GM23338 (cell line): ENCODE measurements at regions not wholly inside any gene's neighbourhood (a gene's known extent, or its start where the extent isn't known, plus 50 kb on each side); places are given as distances from the start of the nearest gene placed in this dataset.

Experiments
- ATAC-seq: fragments of 200-7000 bp; cut with Tn5 transposase; 3 replicates; pipeline ENCODE4 v1.9.1; 2020
- DNase-seq: peaks from one replicate; pipeline ENCODE4 v3.0.0-alpha.2; 2015; ENCODE audit warnings: low spot score
- H2AFZ ChIP-seq: fragments of 200-600 bp; sonication (generic); 2 replicates; pipeline ENCODE4 v1.8.0; 2016; ENCODE audit warnings: antibody characterized with exemption, mild to moderate bottlenecking, moderate library complexity
- H3F3A ChIP-seq: fragments of 200-600 bp; sonication (generic); replicated peaks from 2 replicates; pipeline ENCODE4 v1.8.0; 2017; ENCODE audit warnings: antibody characterized with exemption, mixed run types, low read depth
- H3K27ac ChIP-seq: fragments of 200-600 bp; sonication (generic); 2 replicates; pipeline ENCODE4 v1.6.1; 2016; ENCODE audit warnings: low read depth
- H3K27me3 ChIP-seq: fragments of 200-600 bp; sonication (generic); 2 replicates; pipeline ENCODE4 v1.8.0; 2016; ENCODE audit warnings: mild to moderate bottlenecking, mixed run types, moderate library complexity; ENCODE audit not compliant: insufficient read depth
- H3K36me3 ChIP-seq: fragments of 200-600 bp; sonication (generic); 2 replicates; pipeline ENCODE4 v1.8.0; 2016; ENCODE audit warnings: mild to moderate bottlenecking; ENCODE audit not compliant: insufficient read depth
- H3K4me1 ChIP-seq: fragments of 200-600 bp; sonication (generic); 2 replicates; pipeline ENCODE4 v1.8.0; 2016; ENCODE audit warnings: mild to moderate bottlenecking, moderate library complexity; ENCODE audit not compliant: insufficient read depth
- H3K4me2 ChIP-seq: fragments of 200-600 bp; sonication (generic); 2 replicates; pipeline ENCODE4 v1.7.1; 2017; ENCODE audit warnings: mixed run types
- H3K4me3 ChIP-seq: fragments of 200-600 bp; sonication (generic); 2 replicates; pipeline ENCODE4 v1.6.1; 2016; ENCODE audit warnings: mixed run types
- H3K79me2 ChIP-seq: fragments of 200-600 bp; sonication (generic); replicated peaks from 2 replicates; pipeline ENCODE4 v1.8.0; 2017; ENCODE audit warnings: mild to moderate bottlenecking; ENCODE audit not compliant: insufficient read depth
- H3K9me2 ChIP-seq: fragments of 200-600 bp; sonication (generic); 2 replicates; pipeline ENCODE4 v1.8.0; 2017; ENCODE audit not compliant: insufficient read depth
- H4K20me1 ChIP-seq: fragments of 200-600 bp; sonication (generic); replicated peaks from 2 replicates; pipeline ENCODE4 v1.8.0; 2017; ENCODE audit warnings: mild to moderate bottlenecking; ENCODE audit not compliant: insufficient read depth
- H3K27ac Mint-ChIP-seq: 2 replicates; pipeline ENCODE4 v1.8.0; 2020; ENCODE audit warnings: inconsistent platforms, mild to moderate bottlenecking, moderate library complexity, mixed read lengths
- H3K27me3 Mint-ChIP-seq: 3 replicates; pipeline ENCODE4 v1.8.0; 2022; ENCODE audit warnings: low read depth, mild to moderate bottlenecking, moderate library complexity, mixed read lengths, inconsistent platforms; ENCODE audit not compliant: insufficient read depth, poor library complexity
- H3K36me3 Mint-ChIP-seq: 3 replicates; pipeline ENCODE4 v1.8.0; 2021; ENCODE audit warnings: low read depth, mild to moderate bottlenecking, inconsistent platforms, moderate library complexity, mixed read lengths
- H3K4me1 Mint-ChIP-seq: 3 replicates; pipeline ENCODE4 v1.8.0; 2020; ENCODE audit warnings: mild to moderate bottlenecking, inconsistent platforms, mixed read lengths
- H3K4me3 Mint-ChIP-seq: 3 replicates; pipeline ENCODE4 v1.8.0; 2021; ENCODE audit warnings: moderate library complexity, mild to moderate bottlenecking, inconsistent platforms, mixed read lengths
- H3K9me3 Mint-ChIP-seq: 3 replicates; pipeline ENCODE4 v1.8.0; 2020; ENCODE audit warnings: moderate library complexity, mild to moderate bottlenecking, inconsistent platforms, mixed read lengths
- CREB1 ChIP-seq: fragments of 250-450 bp; sonication (Bioruptor Pico); IDR thresholded peaks from 2 replicates; pipeline ENCODE4 v1.5.0; 2020; ENCODE audit warnings: low read depth, mild to moderate bottlenecking, moderate library complexity
- EZH2 ChIP-seq: fragments of 200-600 bp; sonication (generic); IDR thresholded peaks from one replicate; pipeline ENCODE4 v1.8.0; 2017; ENCODE audit warnings: antibody characterized with exemption, mild to moderate bottlenecking, low read depth; ENCODE audit not compliant: unreplicated experiment
- EZH2phosphoT487 ChIP-seq: fragments of 200-600 bp; sonication (generic); IDR thresholded peaks from one replicate; pipeline ENCODE4 v1.8.1; 2018; ENCODE audit warnings: antibody characterized with exemption; ENCODE audit not compliant: unreplicated experiment
- JUNB ChIP-seq: IDR thresholded peaks from one replicate; pipeline ENCODE4 v1.6.1; 2016; ENCODE audit warnings: antibody characterized with exemption; ENCODE audit not compliant: unreplicated experiment
- NANOG ChIP-seq: IDR thresholded peaks from 2 replicates; pipeline ENCODE4 v1.6.1; 2016; ENCODE audit warnings: antibody characterized with exemption, borderline replicate concordance
- POLR2AphosphoS5 ChIP-seq: IDR thresholded peaks from 2 replicates; pipeline ENCODE4 v1.6.1; 2016; ENCODE audit warnings: antibody characterized with exemption, low read depth
- STAT1 ChIP-seq: IDR thresholded peaks from one replicate; pipeline ENCODE4 v1.6.1; 2016; ENCODE audit warnings: antibody characterized with exemption; ENCODE audit not compliant: unreplicated experiment
- ZNF114 ChIP-seq: fragments of 250-450 bp; sonication (Bioruptor Pico); IDR thresholded peaks from 2 replicates; pipeline ENCODE4 v1.5.0; 2020; ENCODE audit warnings: mild to moderate bottlenecking, moderate library complexity
- ZNF331 ChIP-seq: fragments of 250-450 bp; sonication (Bioruptor Pico); IDR thresholded peaks from 2 replicates; pipeline ENCODE4 v1.5.0; 2020; ENCODE audit warnings: low read depth, mild to moderate bottlenecking, moderate library complexity
- TF ChIP-seq, protein P1 (sequence below): fragments of 250-450 bp; sonication (Bioruptor Pico); IDR thresholded peaks from 2 replicates; pipeline ENCODE4 v1.5.0; 2020; ENCODE audit warnings: mild to moderate bottlenecking, moderate library complexity
- TF ChIP-seq, protein P2 (sequence below): IDR thresholded peaks from one replicate; pipeline ENCODE4 v1.6.1; 2018; ENCODE audit warnings: antibody characterized with exemption; ENCODE audit not compliant: unreplicated experiment
- TF ChIP-seq, protein P3 (sequence below), 2 experiments: fragments of 200-600 bp in 1 of 2; sonication (generic) in 1 of 2; conservative IDR thresholded peaks; 2 replicates each; pipeline versions ENCODE4 v1.5.1 to v1.6.1; 2016 to 2017; ENCODE audit warnings: antibody characterized with exemption in 2 of 2, low read depth in 2 of 2, mild to moderate bottlenecking in 2 of 2, moderate library complexity in 1 of 2
- TF ChIP-seq, protein P4 (sequence below): IDR thresholded peaks from 2 replicates; pipeline ENCODE4 v1.6.1; 2016; ENCODE audit warnings: antibody characterized with exemption

DNA sequence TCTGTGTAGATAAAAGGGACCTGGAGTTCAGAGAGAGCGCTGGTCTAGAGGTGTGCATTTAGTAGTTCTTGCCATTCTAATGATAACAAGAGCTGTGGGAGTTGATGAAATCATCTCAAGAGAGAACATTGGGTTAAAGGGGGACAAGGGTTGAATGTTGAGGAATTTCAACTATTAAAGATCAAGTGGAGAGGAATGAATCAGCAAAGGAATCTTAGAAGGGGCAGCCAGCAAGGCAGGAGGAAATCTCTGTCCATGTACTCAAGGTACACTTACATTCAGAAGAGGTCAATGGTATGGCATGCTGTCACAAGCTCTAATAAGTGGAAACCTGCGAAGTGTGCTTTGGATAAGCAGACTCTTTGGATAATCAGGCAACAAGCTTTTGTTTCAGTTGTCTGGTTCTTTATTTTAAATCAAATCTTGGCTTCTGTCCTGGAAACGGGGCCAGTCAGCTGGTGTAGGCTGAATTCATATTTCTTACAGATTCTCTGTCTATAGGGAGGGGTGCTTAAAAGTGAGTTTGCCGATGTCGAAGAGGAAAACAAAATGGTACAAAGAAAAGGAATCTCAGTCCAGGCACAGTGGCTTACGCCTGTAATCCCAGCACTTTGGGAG, 320.5 kb upstream of the CD180 start:
- DNase-seq (no peak), ATAC-seq (no peak)
- H3K36me3 ChIP-seq: no peaks in the 10 kb centered on the region
- no peak overlapping the region for H3K4me2 ChIP-seq
- no peak overlapping the region for H2AFZ ChIP-seq
- H3K9me3 Mint-ChIP-seq: no peaks in the 10 kb centered on the region
- no peaks in the 10 kb centered on the region; the same call in 1 of the 2 replicates for H4K20me1 ChIP-seq
- H3K4me1 Mint-ChIP-seq: no peaks in the 10 kb centered on the region
- TF ChIP-seq ZNF114 (CRISPR knock-in tag) (no peak), ZNF331 (no peak), EZH2phosphoT487 (no peak), NANOG (no peak), JUNB (no peak), STAT1 (no peak), CREB1 (CRISPR knock-in tag) (no peak), POLR2AphosphoS5 (no peak), EZH2 (no peak)
- TF ChIP-seq, protein P1, sequence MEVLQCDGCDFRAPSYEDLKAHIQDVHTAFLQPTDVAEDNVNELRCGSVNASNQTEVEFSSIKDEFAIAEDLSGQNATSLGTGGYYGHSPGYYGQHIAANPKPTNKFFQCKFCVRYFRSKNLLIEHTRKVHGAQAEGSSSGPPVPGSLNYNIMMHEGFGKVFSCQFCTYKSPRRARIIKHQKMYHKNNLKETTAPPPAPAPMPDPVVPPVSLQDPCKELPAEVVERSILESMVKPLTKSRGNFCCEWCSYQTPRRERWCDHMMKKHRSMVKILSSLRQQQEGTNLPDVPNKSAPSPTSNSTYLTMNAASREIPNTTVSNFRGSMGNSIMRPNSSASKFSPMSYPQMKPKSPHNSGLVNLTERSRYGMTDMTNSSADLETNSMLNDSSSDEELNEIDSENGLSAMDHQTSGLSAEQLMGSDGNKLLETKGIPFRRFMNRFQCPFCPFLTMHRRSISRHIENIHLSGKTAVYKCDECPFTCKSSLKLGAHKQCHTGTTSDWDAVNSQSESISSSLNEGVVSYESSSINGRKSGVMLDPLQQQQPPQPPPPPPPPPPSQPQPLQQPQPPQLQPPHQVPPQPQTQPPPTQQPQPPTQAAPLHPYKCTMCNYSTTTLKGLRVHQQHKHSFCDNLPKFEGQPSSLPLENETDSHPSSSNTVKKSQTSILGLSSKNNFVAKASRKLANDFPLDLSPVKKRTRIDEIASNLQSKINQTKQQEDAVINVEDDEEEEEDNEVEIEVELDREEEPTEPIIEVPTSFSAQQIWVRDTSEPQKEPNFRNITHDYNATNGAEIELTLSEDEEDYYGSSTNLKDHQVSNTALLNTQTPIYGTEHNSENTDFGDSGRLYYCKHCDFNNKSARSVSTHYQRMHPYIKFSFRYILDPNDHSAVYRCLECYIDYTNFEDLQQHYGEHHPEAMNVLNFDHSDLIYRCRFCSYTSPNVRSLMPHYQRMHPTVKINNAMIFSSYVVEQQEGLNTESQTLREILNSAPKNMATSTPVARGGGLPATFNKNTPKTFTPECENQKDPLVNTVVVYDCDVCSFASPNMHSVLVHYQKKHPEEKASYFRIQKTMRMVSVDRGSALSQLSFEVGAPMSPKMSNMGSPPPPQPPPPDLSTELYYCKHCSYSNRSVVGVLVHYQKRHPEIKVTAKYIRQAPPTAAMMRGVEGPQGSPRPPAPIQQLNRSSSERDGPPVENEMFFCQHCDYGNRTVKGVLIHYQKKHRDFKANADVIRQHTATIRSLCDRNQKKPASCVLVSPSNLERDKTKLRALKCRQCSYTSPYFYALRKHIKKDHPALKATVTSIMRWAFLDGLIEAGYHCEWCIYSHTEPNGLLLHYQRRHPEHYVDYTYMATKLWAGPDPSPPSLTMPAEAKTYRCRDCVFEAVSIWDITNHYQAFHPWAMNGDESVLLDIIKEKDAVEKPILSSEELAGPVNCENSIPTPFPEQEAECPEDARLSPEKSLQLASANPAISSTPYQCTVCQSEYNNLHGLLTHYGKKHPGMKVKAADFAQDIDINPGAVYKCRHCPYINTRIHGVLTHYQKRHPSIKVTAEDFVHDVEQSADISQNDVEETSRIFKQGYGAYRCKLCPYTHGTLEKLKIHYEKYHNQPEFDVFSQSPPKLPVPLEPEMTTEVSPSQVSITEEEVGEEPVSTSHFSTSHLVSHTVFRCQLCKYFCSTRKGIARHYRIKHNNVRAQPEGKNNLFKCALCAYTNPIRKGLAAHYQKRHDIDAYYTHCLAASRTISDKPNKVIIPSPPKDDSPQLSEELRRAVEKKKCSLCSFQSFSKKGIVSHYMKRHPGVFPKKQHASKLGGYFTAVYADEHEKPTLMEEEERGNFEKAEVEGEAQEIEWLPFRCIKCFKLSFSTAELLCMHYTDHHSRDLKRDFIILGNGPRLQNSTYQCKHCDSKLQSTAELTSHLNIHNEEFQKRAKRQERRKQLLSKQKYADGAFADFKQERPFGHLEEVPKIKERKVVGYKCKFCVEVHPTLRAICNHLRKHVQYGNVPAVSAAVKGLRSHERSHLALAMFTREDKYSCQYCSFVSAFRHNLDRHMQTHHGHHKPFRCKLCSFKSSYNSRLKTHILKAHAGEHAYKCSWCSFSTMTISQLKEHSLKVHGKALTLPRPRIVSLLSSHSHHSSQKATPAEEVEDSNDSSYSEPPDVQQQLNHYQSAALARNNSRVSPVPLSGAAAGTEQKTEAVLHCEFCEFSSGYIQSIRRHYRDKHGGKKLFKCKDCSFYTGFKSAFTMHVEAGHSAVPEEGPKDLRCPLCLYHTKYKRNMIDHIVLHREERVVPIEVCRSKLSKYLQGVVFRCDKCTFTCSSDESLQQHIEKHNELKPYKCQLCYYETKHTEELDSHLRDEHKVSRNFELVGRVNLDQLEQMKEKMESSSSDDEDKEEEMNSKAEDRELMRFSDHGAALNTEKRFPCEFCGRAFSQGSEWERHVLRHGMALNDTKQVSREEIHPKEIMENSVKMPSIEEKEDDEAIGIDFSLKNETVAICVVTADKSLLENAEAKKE (CRISPR knock-in tag): no peak
- TF ChIP-seq, protein P2, sequence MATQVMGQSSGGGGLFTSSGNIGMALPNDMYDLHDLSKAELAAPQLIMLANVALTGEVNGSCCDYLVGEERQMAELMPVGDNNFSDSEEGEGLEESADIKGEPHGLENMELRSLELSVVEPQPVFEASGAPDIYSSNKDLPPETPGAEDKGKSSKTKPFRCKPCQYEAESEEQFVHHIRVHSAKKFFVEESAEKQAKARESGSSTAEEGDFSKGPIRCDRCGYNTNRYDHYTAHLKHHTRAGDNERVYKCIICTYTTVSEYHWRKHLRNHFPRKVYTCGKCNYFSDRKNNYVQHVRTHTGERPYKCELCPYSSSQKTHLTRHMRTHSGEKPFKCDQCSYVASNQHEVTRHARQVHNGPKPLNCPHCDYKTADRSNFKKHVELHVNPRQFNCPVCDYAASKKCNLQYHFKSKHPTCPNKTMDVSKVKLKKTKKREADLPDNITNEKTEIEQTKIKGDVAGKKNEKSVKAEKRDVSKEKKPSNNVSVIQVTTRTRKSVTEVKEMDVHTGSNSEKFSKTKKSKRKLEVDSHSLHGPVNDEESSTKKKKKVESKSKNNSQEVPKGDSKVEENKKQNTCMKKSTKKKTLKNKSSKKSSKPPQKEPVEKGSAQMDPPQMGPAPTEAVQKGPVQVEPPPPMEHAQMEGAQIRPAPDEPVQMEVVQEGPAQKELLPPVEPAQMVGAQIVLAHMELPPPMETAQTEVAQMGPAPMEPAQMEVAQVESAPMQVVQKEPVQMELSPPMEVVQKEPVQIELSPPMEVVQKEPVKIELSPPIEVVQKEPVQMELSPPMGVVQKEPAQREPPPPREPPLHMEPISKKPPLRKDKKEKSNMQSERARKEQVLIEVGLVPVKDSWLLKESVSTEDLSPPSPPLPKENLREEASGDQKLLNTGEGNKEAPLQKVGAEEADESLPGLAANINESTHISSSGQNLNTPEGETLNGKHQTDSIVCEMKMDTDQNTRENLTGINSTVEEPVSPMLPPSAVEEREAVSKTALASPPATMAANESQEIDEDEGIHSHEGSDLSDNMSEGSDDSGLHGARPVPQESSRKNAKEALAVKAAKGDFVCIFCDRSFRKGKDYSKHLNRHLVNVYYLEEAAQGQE: no peak
- TF ChIP-seq, protein P3, sequence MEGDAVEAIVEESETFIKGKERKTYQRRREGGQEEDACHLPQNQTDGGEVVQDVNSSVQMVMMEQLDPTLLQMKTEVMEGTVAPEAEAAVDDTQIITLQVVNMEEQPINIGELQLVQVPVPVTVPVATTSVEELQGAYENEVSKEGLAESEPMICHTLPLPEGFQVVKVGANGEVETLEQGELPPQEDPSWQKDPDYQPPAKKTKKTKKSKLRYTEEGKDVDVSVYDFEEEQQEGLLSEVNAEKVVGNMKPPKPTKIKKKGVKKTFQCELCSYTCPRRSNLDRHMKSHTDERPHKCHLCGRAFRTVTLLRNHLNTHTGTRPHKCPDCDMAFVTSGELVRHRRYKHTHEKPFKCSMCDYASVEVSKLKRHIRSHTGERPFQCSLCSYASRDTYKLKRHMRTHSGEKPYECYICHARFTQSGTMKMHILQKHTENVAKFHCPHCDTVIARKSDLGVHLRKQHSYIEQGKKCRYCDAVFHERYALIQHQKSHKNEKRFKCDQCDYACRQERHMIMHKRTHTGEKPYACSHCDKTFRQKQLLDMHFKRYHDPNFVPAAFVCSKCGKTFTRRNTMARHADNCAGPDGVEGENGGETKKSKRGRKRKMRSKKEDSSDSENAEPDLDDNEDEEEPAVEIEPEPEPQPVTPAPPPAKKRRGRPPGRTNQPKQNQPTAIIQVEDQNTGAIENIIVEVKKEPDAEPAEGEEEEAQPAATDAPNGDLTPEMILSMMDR (conservative IDR thresholded peaks at IDR 0.05; ENCODE audit: low read depth in 2 of 2): no peak
- TF ChIP-seq, protein P4, sequence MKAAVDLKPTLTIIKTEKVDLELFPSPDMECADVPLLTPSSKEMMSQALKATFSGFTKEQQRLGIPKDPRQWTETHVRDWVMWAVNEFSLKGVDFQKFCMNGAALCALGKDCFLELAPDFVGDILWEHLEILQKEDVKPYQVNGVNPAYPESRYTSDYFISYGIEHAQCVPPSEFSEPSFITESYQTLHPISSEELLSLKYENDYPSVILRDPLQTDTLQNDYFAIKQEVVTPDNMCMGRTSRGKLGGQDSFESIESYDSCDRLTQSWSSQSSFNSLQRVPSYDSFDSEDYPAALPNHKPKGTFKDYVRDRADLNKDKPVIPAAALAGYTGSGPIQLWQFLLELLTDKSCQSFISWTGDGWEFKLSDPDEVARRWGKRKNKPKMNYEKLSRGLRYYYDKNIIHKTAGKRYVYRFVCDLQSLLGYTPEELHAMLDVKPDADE: no peak
- H3K9me2 ChIP-seq: no peaks in the 10 kb centered on the region
- no peaks in the 10 kb centered on the region for H3K79me2 ChIP-seq
- H3K4me3 ChIP-seq: no peak overlapping the region
- no peaks in the 10 kb centered on the region for H3K27me3 ChIP-seq
- H3K4me1 ChIP-seq: no peaks in the 10 kb centered on the region
- peaks cover 2% of the 10 kb centered on the region for H3K27me3 Mint-ChIP-seq
- H3K27ac ChIP-seq: no peak overlapping the region
- no peaks in the 10 kb centered on the region for H3F3A ChIP-seq
- no peaks in the 10 kb centered on the region for H3K36me3 Mint-ChIP-seq
- H3K27ac Mint-ChIP-seq: no peak overlapping the region
- no peak overlapping the region for H3K4me3 Mint-ChIP-seq
